IMR-90 (cell line): ENCODE measurements at regions not wholly inside any gene's neighbourhood (a gene's known extent, or its start where the extent isn't known, plus 50 kb on each side); places are given as distances from the start of the nearest gene placed in this dataset.

Experiments
- CTCF ChIP-seq: conservative IDR thresholded peaks from 2 replicates; pipeline ENCODE4 v1.5.1; 2012; ENCODE audit warnings: mild to moderate bottlenecking, low read depth, low read length, improper control_type of control experiment
- MAFK ChIP-seq: IDR thresholded peaks from 2 replicates; pipeline ENCODE4 v1.6.1; 2012; ENCODE audit warnings: low read depth, low read length, improper control_type of control experiment
- POLR2A ChIP-seq: IDR thresholded peaks from 2 replicates; pipeline ENCODE4 v1.6.1; 2012; ENCODE audit warnings: mild to moderate bottlenecking, low read depth, low read length
- RAD21 ChIP-seq: IDR thresholded peaks from 2 replicates; pipeline ENCODE4 v1.6.1; 2012; ENCODE audit warnings: low read length, improper control_type of control experiment

- TF ChIP-seq POLR2A (no peak), CTCF (no peak), RAD21 (no peak), MAFK (no peak)
These were observed 194.6 kb downstream of the ATXN7L3B start for GRCh38 chr12:74732164-74732784.
